GM23248 (cell line): ENCODE measurements at regions not wholly inside any gene's neighbourhood (a gene's known extent, or its start where the extent isn't known, plus 50 kb on each side); places are given as distances from the start of the nearest gene placed in this dataset.

ENCODE experiments used
- EZH2 ChIP-seq: fragments of 200-600 bp; sonication (generic); IDR thresholded peaks from 2 replicates; pipeline ENCODE4 v1.6.1; 2018; ENCODE audit warnings: antibody characterized with exemption, mild to moderate bottlenecking; ENCODE audit not compliant: insufficient read depth, poor library complexity, severe bottlenecking
- EZH2phosphoT487 ChIP-seq: fragments of 200-600 bp; sonication (generic); IDR thresholded peaks from 2 replicates; pipeline ENCODE4 v1.6.1; 2018; ENCODE audit warnings: antibody characterized with exemption, moderate library complexity, mild to moderate bottlenecking, low read depth; ENCODE audit not compliant: insufficient read depth

GRCh38 chr5:68011801-68012200 lies 203.8 kb upstream of the PIK3R1 start:
- TF ChIP-seq EZH2 (no peak), EZH2phosphoT487 (no peak)
